Medulla oblongata (tissue), 1 donor: ENCODE measurements at regions not wholly inside any gene's neighbourhood (a gene's known extent, or its start where the extent isn't known, plus 50 kb on each side); places are given as distances from the start of the nearest gene placed in this dataset.

Source experiments
- DNase-seq: peaks from one replicate; pipeline ENCODE4 v3.0.0-alpha.2; 2015; ENCODE audit errors: extremely low spot score

GRCh38 chr13:111909971-111910671 is 156.8 kb upstream of the SOX1 start:
- DNase-seq, result no peak

GRCh38 chr13:111911121-111911720 is 155.7 kb upstream of the SOX1 start:
- no peak for DNase-seq

- no peak for DNase-seq
Observed at GRCh38 chr13:111911754-111912452, 155.0 kb upstream of the SOX1 start.

GRCh38 chr13:111912453-111912866 is 154.5 kb upstream of the SOX1 start:
- no peak for DNase-seq

- no peak for DNase-seq
Observed at GRCh38 chr13:111912991-111913760, 153.8 kb upstream of the SOX1 start.

GRCh38 chr13:111913761-111914140 is 153.2 kb upstream of the SOX1 start:
- DNase-seq, result no peak

- DNase-seq, result no peak
Observed at GRCh38 chr13:111914241-111915103, 152.5 kb upstream of the SOX1 start.

- no peak for DNase-seq
Observed at GRCh38 chr13:111915104-111915551, 151.8 kb upstream of the SOX1 start.

GRCh38 chr13:111916201-111916600 is 150.7 kb upstream of the SOX1 start:
- DNase-seq, result no peak

- DNase-seq, result no peak
Observed at GRCh38 chr13:111917086-111917485, 149.9 kb upstream of the SOX1 start.

- no peak for DNase-seq
Observed at GRCh38 chr13:111917901-111918300, 149.0 kb upstream of the SOX1 start.

GRCh38 chr13:111919286-111919685 is 147.7 kb upstream of the SOX1 start:
- DNase-seq, result no peak

GRCh38 chr13:111919849-111920248 is 147.1 kb upstream of the SOX1 start:
- no peak for DNase-seq

GRCh38 chr13:111920306-111920931 is 146.5 kb upstream of the SOX1 start:
- DNase-seq, result no peak

GRCh38 chr13:111920932-111921705 is 145.8 kb upstream of the SOX1 start:
- DNase-seq, result no peak

- DNase-seq, result no peak
Observed at GRCh38 chr13:111922086-111922485, 144.9 kb upstream of the SOX1 start.

- no peak for DNase-seq
Observed at GRCh38 chr13:111923439-111923838, 143.5 kb upstream of the SOX1 start.

- DNase-seq, result no peak
Observed at GRCh38 chr13:111923991-111924677, 142.8 kb upstream of the SOX1 start.

GRCh38 chr13:111924678-111925075 is 142.3 kb upstream of the SOX1 start:
- no peak for DNase-seq
